ENCODE measurements at regions not wholly inside any gene's neighbourhood (a gene's known extent, or its start where the extent isn't known, plus 50 kb on each side); places are given as distances from the start of the nearest gene placed in this dataset.

DNA sequence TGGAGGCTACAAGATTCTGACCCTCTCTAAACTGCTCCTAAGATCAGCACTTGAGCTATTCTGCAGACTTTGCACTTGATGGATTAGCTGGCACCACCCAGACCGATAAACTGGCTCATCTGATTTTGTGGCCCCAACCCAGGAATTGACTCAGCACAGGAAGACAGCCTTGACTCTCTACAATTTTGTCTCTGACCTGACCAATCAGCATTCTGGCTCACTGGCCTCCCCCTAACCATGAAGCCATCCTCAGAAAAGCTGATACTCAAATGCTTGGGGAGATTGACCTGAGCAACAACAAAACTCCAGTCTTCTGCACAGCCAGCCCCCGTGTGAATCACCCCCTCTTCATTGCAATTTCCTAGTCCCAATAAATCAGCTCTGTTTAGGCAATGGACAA is 195.4 kb upstream of the PPP1R2C start:
- H3K27ac ChIP-seq: no peak overlapping the region
- TF ChIP-seq ZFX (IDR thresholded peaks at IDR 0.05): no peak
- TF ChIP-seq CTCF (conservative IDR thresholded peaks at IDR 0.05): no peak

DNA sequence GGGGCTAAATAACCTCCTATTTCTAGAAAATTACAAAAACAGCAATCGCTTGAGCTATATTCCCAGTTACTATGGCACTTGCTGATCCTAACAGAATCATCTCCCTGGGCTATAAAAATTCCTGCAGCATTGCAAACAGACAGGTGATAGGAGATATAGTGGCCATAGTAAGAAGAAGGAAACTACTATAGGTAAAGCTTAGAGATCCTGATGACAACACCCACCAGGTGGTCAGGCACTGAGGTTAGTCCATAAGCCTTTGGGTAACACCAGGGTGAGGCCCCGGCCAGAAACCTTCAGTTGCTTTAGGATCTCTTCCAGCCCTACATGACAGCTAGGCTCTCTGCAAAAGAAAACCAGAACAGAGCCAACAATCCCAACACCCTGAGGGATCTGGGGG is 197.9 kb upstream of the PPP1R2C start:
- no peak overlapping the region for H3K27ac ChIP-seq
- TF ChIP-seq CTCF (conservative IDR thresholded peaks at IDR 0.05): no peak
- TF ChIP-seq ZFX (IDR thresholded peaks at IDR 0.05): no peak

DNA sequence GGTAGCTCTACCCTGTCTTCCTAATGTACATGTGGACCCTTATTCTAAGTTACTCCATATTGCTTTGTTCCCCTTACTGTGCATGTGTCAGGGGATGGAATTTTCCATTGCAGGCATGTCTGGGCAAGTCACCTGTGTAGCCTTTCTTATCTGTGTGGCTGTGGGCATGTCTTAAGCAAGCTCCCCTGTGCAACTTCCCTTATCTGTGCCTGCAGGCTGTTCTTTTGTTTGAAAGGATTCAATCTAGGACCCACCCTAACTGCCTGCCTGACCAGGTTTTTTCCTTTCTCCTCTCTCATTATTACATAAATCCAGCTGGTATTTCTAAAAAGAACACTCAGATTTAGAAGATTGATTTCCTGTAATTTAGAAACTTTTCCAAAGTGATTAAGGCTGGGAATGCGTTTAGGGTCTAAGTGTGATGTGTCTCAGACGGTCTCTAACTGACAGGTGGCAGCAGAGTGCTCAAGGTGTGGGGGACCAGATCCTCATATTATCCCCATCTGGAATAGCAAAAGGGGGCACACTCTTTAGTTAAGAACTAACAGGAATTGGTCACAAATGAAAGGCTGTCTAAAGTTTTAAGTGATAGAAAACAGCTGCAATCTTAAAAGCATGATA is 198.9 kb upstream of the PPP1R2C start:
- no peak for TF ChIP-seq ZFX (IDR thresholded peaks at IDR 0.05)
- TF ChIP-seq CTCF (conservative IDR thresholded peaks at IDR 0.05): no peak
- H3K27ac ChIP-seq: no peak overlapping the region

DNA sequence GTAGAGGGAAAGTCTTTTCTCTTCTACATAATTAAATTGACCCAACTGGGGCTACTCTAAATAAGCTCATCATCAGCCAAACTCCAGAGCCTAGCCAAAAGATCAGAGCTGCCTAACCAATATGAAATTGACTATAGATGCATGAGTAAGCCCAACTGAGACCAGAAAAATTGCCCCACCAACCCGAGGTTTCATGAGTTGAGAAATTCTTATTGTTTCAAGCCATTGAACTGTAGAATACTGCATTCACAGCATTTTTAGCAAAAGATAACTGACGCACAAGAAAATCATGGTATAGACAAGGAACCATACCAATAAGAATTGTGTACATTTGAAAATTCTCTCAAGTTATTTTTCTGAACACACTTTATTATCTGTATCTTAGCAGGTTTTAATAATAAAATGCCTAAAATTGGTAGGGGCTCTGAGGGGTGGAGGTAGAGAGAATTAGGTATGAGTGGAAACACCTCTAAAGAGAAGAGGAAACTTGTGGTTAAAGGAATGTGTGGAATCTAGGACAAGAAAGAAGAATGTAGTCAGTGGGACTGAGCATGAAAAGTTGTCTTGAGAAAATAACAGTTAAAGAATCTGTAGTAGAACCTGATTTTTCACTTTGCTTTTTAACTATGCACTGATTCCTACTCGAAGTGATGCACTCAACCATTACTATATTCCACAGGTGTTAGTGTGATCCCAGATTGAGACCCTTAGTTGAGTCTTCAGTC is 200.9 kb upstream of the PPP1R2C start:
- no peak for TF ChIP-seq CTCF (conservative IDR thresholded peaks at IDR 0.05)
- TF ChIP-seq ZFX (IDR thresholded peaks at IDR 0.05): no peak

DNA sequence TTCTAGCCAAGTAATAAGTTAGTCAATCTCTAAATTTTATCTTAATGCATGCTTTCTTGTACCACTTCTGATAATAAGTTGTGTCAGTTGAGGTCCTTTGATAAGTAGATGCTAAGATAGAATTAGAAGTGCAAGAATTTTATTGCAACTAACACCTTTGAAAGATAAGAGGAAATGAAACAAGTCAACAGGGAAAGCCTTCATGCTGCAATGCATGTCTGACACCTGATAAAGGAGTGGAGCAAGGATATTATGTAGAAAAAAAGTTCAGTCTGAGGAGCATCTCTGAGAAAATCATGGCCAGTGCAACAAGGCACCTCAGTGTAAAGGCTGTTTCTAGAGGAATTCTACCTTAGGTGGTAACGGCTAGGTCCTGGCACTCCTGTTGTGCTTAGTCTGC is 210.7 kb upstream of the PPP1R2C start:
- TF ChIP-seq ZFX (IDR thresholded peaks at IDR 0.05): no peak
- TF ChIP-seq CTCF (conservative IDR thresholded peaks at IDR 0.05): no peak

More for the DNA sequence above, 200.9 kb upstream of the PPP1R2C start:
- no peak overlapping the region for H3K27ac ChIP-seq

GRCh38 chrX:42992199-42992943 is 214.4 kb upstream of the PPP1R2C start:
- no peak for TF ChIP-seq ZFX (IDR thresholded peaks at IDR 0.05)
- TF ChIP-seq CTCF (conservative IDR thresholded peaks at IDR 0.05): no peak
- no peak overlapping the region for H3K27ac ChIP-seq

More for the DNA sequence above, 210.7 kb upstream of the PPP1R2C start:
- no peak overlapping the region for H3K27ac ChIP-seq

- no peak overlapping the region for H3K27ac ChIP-seq
- TF ChIP-seq ZFX (IDR thresholded peaks at IDR 0.05) (no peak), CTCF (conservative IDR thresholded peaks at IDR 0.05) (no peak)
These were observed 218.9 kb upstream of the PPP1R2C start for GRCh38 chrX:42996861-42997260.
